ENCODE measurements at regions not wholly inside any gene's neighbourhood (a gene's known extent, or its start where the extent isn't known, plus 50 kb on each side); places are given as distances from the start of the nearest gene placed in this dataset.

DNA sequence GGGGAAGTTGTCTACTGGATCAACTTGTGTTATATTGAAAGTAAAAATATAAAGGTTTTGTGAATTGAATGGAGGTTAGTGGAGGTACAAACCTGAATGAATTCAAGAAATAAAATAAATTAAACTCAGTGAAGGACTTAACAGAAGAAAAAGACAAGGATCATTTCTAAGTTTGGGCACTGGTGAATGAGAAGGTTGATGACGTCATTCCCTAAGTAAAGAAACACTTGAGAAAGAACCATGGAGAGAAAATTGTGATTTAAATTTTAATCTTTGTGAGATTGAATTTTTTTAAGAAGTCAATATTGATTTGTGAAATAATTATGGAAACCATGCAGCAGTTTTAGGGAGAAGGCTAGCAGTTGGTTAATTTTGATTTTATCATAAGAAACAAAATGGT is 900.3 kb upstream of the TYRP1 start:
- H3K36me3 Mint-ChIP-seq, result no peaks in the 10 kb centered on the region
- H3K27me3 Mint-ChIP-seq (ENCODE audit: low read depth), result no peaks in the 10 kb centered on the region
- H3K9me3 Mint-ChIP-seq, result no peaks in the 10 kb centered on the region
- TF ChIP-seq, protein P1, sequence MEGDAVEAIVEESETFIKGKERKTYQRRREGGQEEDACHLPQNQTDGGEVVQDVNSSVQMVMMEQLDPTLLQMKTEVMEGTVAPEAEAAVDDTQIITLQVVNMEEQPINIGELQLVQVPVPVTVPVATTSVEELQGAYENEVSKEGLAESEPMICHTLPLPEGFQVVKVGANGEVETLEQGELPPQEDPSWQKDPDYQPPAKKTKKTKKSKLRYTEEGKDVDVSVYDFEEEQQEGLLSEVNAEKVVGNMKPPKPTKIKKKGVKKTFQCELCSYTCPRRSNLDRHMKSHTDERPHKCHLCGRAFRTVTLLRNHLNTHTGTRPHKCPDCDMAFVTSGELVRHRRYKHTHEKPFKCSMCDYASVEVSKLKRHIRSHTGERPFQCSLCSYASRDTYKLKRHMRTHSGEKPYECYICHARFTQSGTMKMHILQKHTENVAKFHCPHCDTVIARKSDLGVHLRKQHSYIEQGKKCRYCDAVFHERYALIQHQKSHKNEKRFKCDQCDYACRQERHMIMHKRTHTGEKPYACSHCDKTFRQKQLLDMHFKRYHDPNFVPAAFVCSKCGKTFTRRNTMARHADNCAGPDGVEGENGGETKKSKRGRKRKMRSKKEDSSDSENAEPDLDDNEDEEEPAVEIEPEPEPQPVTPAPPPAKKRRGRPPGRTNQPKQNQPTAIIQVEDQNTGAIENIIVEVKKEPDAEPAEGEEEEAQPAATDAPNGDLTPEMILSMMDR (IDR thresholded peaks at IDR 0.05; ENCODE audit: unreplicated experiment), result no peak
- H3K27ac Mint-ChIP-seq, result no peak overlapping the region
- H3K4me3 Mint-ChIP-seq, result no peak overlapping the region
- H3K4me1 Mint-ChIP-seq, result no peaks in the 10 kb centered on the region
- DNase-seq (ENCODE audit: low spot score in 2 of 2, unreplicated experiment in 2 of 2), result no peak

DNA sequence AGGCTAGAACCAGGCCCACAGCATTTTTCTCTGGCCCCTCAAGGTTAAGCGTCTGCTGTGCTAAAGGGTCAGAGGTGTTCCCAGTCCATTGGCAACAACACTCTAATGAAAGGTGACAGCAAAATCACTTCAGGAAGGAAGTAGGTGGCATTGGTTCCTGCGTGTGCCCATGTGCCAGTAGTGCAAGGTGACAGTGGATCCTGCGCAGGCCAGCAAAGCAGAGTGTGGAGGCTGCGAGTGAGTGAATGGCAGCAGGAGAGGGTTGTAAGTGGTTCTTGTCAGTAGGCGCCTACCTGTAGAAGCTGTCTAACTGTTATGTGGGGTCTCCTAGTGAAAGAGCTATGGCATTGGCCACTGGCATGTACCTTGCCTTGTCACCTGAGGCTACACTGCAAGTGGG is 898.2 kb upstream of the TYRP1 start:
- Mint-ChIP-seq H3K36me3 (no peaks in the 10 kb centered on the region), H3K4me1 (no peaks in the 10 kb centered on the region), H3K27ac (no peak overlapping the region), H3K4me3 (no peak overlapping the region), H3K27me3 (ENCODE audit: low read depth) (no peaks in the 10 kb centered on the region), H3K9me3 (no peaks in the 10 kb centered on the region)
- TF ChIP-seq, protein P1 (IDR thresholded peaks at IDR 0.05; ENCODE audit: unreplicated experiment), result no peak
- no peak for DNase-seq (ENCODE audit: low spot score in 2 of 2, unreplicated experiment in 2 of 2)

DNA sequence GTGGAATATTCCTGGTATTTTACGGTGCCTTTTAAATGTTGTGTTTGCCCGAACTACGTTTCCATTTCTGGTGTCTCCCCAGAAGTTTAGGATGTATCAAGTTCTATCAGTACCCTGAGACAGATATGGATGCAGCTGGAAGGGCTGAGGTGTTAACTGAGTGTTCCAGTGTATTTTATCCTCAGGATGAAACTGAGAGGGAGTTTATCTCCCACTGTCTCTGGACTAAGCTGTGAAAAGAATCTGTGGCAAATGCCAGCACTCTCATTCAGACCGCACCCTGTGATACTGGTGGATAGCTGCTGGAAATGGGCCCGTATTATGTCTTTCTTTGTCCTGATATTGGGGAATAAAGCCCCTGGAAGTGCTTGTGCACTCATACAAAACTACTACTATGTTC is 887.2 kb upstream of the TYRP1 start:
- DNase-seq (ENCODE audit: low spot score in 2 of 2, unreplicated experiment in 2 of 2), result no peak
- Mint-ChIP-seq H3K9me3 (peaks cover 20% of the 10 kb centered on the region), H3K4me3 (no peak overlapping the region), H3K4me1 (no peaks in the 10 kb centered on the region), H3K36me3 (no peaks in the 10 kb centered on the region), H3K27me3 (ENCODE audit: low read depth) (no peaks in the 10 kb centered on the region), H3K27ac (no peak overlapping the region)
- TF ChIP-seq, protein P1 (IDR thresholded peaks at IDR 0.05; ENCODE audit: unreplicated experiment), result no peak

DNA sequence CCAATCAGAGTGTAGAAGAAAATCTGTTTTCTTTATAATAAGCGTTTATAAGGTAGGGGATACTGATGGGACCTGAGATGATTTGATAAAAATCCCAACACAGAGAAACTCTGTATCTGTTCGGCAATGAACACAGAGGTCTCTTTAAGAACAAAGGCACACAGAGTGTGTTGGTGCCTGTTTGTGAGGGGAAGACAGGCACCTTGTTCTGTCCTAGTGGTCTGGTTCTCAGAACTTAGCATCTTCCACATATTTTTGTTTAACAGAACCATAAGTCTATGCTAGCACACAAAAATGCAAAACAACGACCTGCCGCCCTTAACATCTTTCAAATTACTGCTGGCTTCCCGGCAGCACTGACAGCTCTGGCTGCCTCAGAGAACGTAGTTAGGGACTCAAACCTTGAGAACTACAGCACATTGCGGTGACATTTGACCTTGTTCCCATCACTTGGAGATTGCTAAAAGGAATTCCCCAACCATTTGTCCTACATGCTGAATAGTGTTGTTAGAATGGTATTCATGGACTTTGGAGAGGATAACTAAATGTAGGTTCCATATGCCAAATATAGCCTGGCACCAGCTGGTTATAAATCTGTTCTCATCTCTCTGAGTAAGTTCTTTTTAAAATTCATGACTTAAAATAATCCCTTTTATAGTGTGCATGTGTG is 871.7 kb upstream of the TYRP1 start:
- H3K9me3 Mint-ChIP-seq, result peaks cover 9% of the 10 kb centered on the region
- H3K27ac Mint-ChIP-seq, result no peak overlapping the region
- DNase-seq (ENCODE audit: low spot score in 2 of 2, unreplicated experiment in 2 of 2), result no peak
- no peaks in the 10 kb centered on the region for H3K27me3 Mint-ChIP-seq (ENCODE audit: low read depth)
- H3K4me3 Mint-ChIP-seq, result no peak overlapping the region
- peaks cover 5% of the 10 kb centered on the region for H3K4me1 Mint-ChIP-seq
- TF ChIP-seq, protein P1 (IDR thresholded peaks at IDR 0.05; ENCODE audit: unreplicated experiment), result no peak
- H3K36me3 Mint-ChIP-seq, result no peaks in the 10 kb centered on the region

DNA sequence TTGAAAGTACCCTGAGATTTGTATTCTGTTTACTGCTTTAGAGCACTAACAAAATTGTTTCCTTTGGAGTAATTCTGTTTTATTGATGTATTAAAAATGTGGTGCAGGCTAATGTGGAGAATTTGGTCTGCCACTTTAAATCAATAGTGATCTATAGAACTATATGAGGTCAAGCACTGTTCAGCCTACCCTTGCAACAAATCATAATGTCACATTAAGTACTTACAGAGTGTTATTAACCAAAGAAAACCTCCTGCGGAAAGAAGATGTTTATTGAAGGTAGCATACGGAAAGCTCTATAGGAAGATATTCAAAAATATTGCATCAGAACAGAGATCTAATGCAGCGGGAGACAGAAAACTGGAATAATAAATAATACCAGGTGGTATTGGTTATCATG is 865.0 kb upstream of the TYRP1 start:
- no peak for DNase-seq (ENCODE audit: low spot score in 2 of 2, unreplicated experiment in 2 of 2)

More for the DNA sequence above, 865.0 kb upstream of the TYRP1 start:
- Mint-ChIP-seq H3K36me3 (no peaks in the 10 kb centered on the region), H3K4me1 (no peaks in the 10 kb centered on the region), H3K9me3 (peaks cover 9% of the 10 kb centered on the region), H3K27ac (no peak overlapping the region), H3K27me3 (ENCODE audit: low read depth) (no peaks in the 10 kb centered on the region), H3K4me3 (no peak overlapping the region)
- TF ChIP-seq, protein P1 (IDR thresholded peaks at IDR 0.05; ENCODE audit: unreplicated experiment), result no peak
